GM23338 (cell line): ENCODE measurements at regions not wholly inside any gene's neighbourhood (a gene's known extent, or its start where the extent isn't known, plus 50 kb on each side); places are given as distances from the start of the nearest gene placed in this dataset.

Experiments
- ATAC-seq: fragments of 200-7000 bp; cut with Tn5 transposase; 3 replicates; pipeline ENCODE4 v1.9.1; 2020
- DNase-seq: peaks from one replicate; pipeline ENCODE4 v3.0.0-alpha.2; 2015; ENCODE audit warnings: low spot score
- H2AFZ ChIP-seq: fragments of 200-600 bp; sonication (generic); 2 replicates; pipeline ENCODE4 v1.8.0; 2016; ENCODE audit warnings: antibody characterized with exemption, mild to moderate bottlenecking, moderate library complexity
- H3F3A ChIP-seq: fragments of 200-600 bp; sonication (generic); replicated peaks from 2 replicates; pipeline ENCODE4 v1.8.0; 2017; ENCODE audit warnings: antibody characterized with exemption, mixed run types, low read depth
- H3K27ac ChIP-seq: fragments of 200-600 bp; sonication (generic); 2 replicates; pipeline ENCODE4 v1.6.1; 2016; ENCODE audit warnings: low read depth
- H3K27me3 ChIP-seq: fragments of 200-600 bp; sonication (generic); 2 replicates; pipeline ENCODE4 v1.8.0; 2016; ENCODE audit warnings: mild to moderate bottlenecking, mixed run types, moderate library complexity; ENCODE audit not compliant: insufficient read depth
- H3K36me3 ChIP-seq: fragments of 200-600 bp; sonication (generic); 2 replicates; pipeline ENCODE4 v1.8.0; 2016; ENCODE audit warnings: mild to moderate bottlenecking; ENCODE audit not compliant: insufficient read depth
- H3K4me1 ChIP-seq: fragments of 200-600 bp; sonication (generic); 2 replicates; pipeline ENCODE4 v1.8.0; 2016; ENCODE audit warnings: mild to moderate bottlenecking, moderate library complexity; ENCODE audit not compliant: insufficient read depth
- H3K4me2 ChIP-seq: fragments of 200-600 bp; sonication (generic); 2 replicates; pipeline ENCODE4 v1.7.1; 2017; ENCODE audit warnings: mixed run types
- H3K4me3 ChIP-seq: fragments of 200-600 bp; sonication (generic); 2 replicates; pipeline ENCODE4 v1.6.1; 2016; ENCODE audit warnings: mixed run types
- H3K79me2 ChIP-seq: fragments of 200-600 bp; sonication (generic); replicated peaks from 2 replicates; pipeline ENCODE4 v1.8.0; 2017; ENCODE audit warnings: mild to moderate bottlenecking; ENCODE audit not compliant: insufficient read depth
- H3K9me2 ChIP-seq: fragments of 200-600 bp; sonication (generic); 2 replicates; pipeline ENCODE4 v1.8.0; 2017; ENCODE audit not compliant: insufficient read depth
- H4K20me1 ChIP-seq: fragments of 200-600 bp; sonication (generic); replicated peaks from 2 replicates; pipeline ENCODE4 v1.8.0; 2017; ENCODE audit warnings: mild to moderate bottlenecking; ENCODE audit not compliant: insufficient read depth
- H3K27ac Mint-ChIP-seq: 2 replicates; pipeline ENCODE4 v1.8.0; 2020; ENCODE audit warnings: inconsistent platforms, mild to moderate bottlenecking, moderate library complexity, mixed read lengths
- H3K27me3 Mint-ChIP-seq: 3 replicates; pipeline ENCODE4 v1.8.0; 2022; ENCODE audit warnings: low read depth, mild to moderate bottlenecking, moderate library complexity, mixed read lengths, inconsistent platforms; ENCODE audit not compliant: insufficient read depth, poor library complexity
- H3K36me3 Mint-ChIP-seq: 3 replicates; pipeline ENCODE4 v1.8.0; 2021; ENCODE audit warnings: low read depth, mild to moderate bottlenecking, inconsistent platforms, moderate library complexity, mixed read lengths
- H3K4me1 Mint-ChIP-seq: 3 replicates; pipeline ENCODE4 v1.8.0; 2020; ENCODE audit warnings: mild to moderate bottlenecking, inconsistent platforms, mixed read lengths
- H3K4me3 Mint-ChIP-seq: 3 replicates; pipeline ENCODE4 v1.8.0; 2021; ENCODE audit warnings: moderate library complexity, mild to moderate bottlenecking, inconsistent platforms, mixed read lengths
- H3K9me3 Mint-ChIP-seq: 3 replicates; pipeline ENCODE4 v1.8.0; 2020; ENCODE audit warnings: moderate library complexity, mild to moderate bottlenecking, inconsistent platforms, mixed read lengths
- CREB1 ChIP-seq: fragments of 250-450 bp; sonication (Bioruptor Pico); IDR thresholded peaks from 2 replicates; pipeline ENCODE4 v1.5.0; 2020; ENCODE audit warnings: low read depth, mild to moderate bottlenecking, moderate library complexity
- NANOG ChIP-seq: IDR thresholded peaks from 2 replicates; pipeline ENCODE4 v1.6.1; 2016; ENCODE audit warnings: antibody characterized with exemption, borderline replicate concordance
- REST ChIP-seq: IDR thresholded peaks from one replicate; pipeline ENCODE4 v1.6.1; 2018; ENCODE audit warnings: antibody characterized with exemption; ENCODE audit not compliant: unreplicated experiment
- STAT1 ChIP-seq: IDR thresholded peaks from one replicate; pipeline ENCODE4 v1.6.1; 2016; ENCODE audit warnings: antibody characterized with exemption; ENCODE audit not compliant: unreplicated experiment
- ZNF114 ChIP-seq: fragments of 250-450 bp; sonication (Bioruptor Pico); IDR thresholded peaks from 2 replicates; pipeline ENCODE4 v1.5.0; 2020; ENCODE audit warnings: mild to moderate bottlenecking, moderate library complexity
- ZNF462 ChIP-seq: fragments of 250-450 bp; sonication (Bioruptor Pico); IDR thresholded peaks from 2 replicates; pipeline ENCODE4 v1.5.0; 2020; ENCODE audit warnings: mild to moderate bottlenecking, moderate library complexity

- Mint-ChIP-seq H3K4me3 (no peak overlapping the region), H3K9me3 (no peaks in the 10 kb centered on the region), H3K27ac (no peak overlapping the region), H3K27me3 (no peaks in the 10 kb centered on the region), H3K4me1 (peaks cover 54% of the 10 kb centered on the region), H3K36me3 (no peaks in the 10 kb centered on the region)
- Histone ChIP-seq H3K4me2 (peak overlapping the region; percentile 5; the same call in 1 of the 2 replicates), H3K27ac (no peak overlapping the region), H3F3A (no peaks in the 10 kb centered on the region), H3K9me2 (no peaks in the 10 kb centered on the region), H3K27me3 (no peaks in the 10 kb centered on the region), H3K36me3 (no peaks in the 10 kb centered on the region), H2AFZ (no peak overlapping the region), H3K4me1 (peaks cover 39% of the 10 kb centered on the region), H4K20me1 (no peaks in the 10 kb centered on the region), H3K4me3 (no peak overlapping the region), H3K79me2 (no peaks in the 10 kb centered on the region)
- ATAC-seq (no peak), DNase-seq (peak; percentile 26)
- TF ChIP-seq ZNF462 (CRISPR knock-in tag) (no peak), STAT1 (no peak), NANOG (peak; percentile 74), CREB1 (CRISPR knock-in tag) (no peak), ZNF114 (CRISPR knock-in tag) (no peak), REST (no peak)
These were observed 234.9 kb upstream of the PPP1R3A start for GRCh38 chr7:114153700-114154099.
